Thoracic aorta (tissue), 2 donors: ENCODE measurements at regions not wholly inside any gene's neighbourhood (a gene's known extent, or its start where the extent isn't known, plus 50 kb on each side); places are given as distances from the start of the nearest gene placed in this dataset.

Experiments used
- ATAC-seq: fragments of 150-250 bp; one replicate; pipeline ENCODE4 v1.8.0; 2017; ENCODE audit warnings: low read depth; ENCODE audit not compliant: insufficient number of reproducible peaks, low FRiP score
- DNase-seq: peaks from one replicate; pipeline ENCODE4 v3.0.0-alpha.2; 2020; ENCODE audit warnings: low spot score
- H3K27ac ChIP-seq, 2 donors: fragments of 200-600 bp; sonication (generic); 1 replicate in 1 of 2; 2 replicates in 1 of 2; pipeline ENCODE4 v1.5.1; 2016; ENCODE audit warnings: mild to moderate bottlenecking in 2 of 2, moderate library complexity in 2 of 2
- H3K27me3 ChIP-seq: fragments of 200-600 bp; sonication (generic); replicated peaks from 2 replicates; pipeline ENCODE4 v1.6.0; 2016; ENCODE audit warnings: mild to moderate bottlenecking; ENCODE audit not compliant: insufficient read depth
- H3K36me3 ChIP-seq: fragments of 200-600 bp; sonication (generic); one replicate; pipeline ENCODE4 v1.5.1; 2016
- H3K4me1 ChIP-seq, 2 donors: fragments of 200-600 bp; sonication (generic); 1 replicate in 1 of 2; 2 replicates in 1 of 2; pipeline versions ENCODE4 v1.5.1 to v1.6.0; 2016; ENCODE audit warnings: low read depth in 2 of 2, mild to moderate bottlenecking in 1 of 2; ENCODE audit not compliant: control insufficient read depth in 1 of 2
- H3K4me3 ChIP-seq: fragments of 200-600 bp; sonication (generic); 2 replicates; pipeline ENCODE4 v1.5.1; 2016; ENCODE audit warnings: mild to moderate bottlenecking
- H3K9me3 ChIP-seq: fragments of 200-600 bp; sonication (generic); 2 replicates; pipeline ENCODE4 v1.5.1; 2016
- CTCF ChIP-seq: fragments of 200-600 bp; sonication (generic); IDR thresholded peaks from one replicate; pipeline ENCODE4 v1.5.1; 2019; ENCODE audit warnings: antibody characterized with exemption

DNA sequence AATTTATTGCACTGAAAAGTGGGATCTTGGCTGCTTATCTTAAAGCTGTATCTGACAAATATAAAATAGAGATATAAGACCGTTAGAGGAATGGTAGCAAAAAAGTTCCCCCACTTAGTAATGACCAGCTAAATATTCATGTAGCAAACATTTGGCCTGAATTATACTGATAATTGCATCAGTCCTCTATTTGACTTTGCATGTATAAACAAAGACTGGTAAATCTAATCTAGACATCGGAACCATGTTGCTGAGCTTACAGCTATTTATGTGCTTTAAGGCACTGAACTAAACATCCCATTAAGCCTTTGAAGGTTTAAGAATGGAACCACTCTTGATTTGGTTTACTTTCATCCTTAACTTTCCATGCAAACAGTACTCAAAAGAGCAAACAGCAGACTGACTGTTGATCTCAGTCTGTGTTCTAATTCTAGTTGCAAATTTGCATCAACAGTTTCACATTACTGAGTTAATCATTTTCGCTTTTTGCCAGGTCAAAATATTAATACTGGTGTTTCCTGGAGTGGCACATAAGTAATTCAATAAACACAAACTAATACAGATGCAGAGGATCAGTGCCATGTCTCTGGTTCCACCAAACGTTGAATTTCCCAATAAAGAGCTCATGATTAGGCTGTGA, 203.5 kb upstream of the HTR2A start:
- no peaks in the 10 kb centered on the region for H3K9me3 ChIP-seq
- DNase-seq (no peak), ATAC-seq (no peak)
- no peak for TF ChIP-seq CTCF
- H3K27me3 ChIP-seq: no peaks in the 10 kb centered on the region
- H3K4me1 ChIP-seq: no peaks in the 10 kb centered on the region
- H3K27ac ChIP-seq: no peak overlapping the region
- no peaks in the 10 kb centered on the region for H3K36me3 ChIP-seq
- H3K4me3 ChIP-seq: no peak overlapping the region

- no peak overlapping the region for H3K4me3 ChIP-seq
- H3K27ac ChIP-seq: no peak overlapping the region
- no peaks in the 10 kb centered on the region for H3K4me1 ChIP-seq
- H3K27me3 ChIP-seq: no peaks in the 10 kb centered on the region
- DNase-seq: no peak
- TF ChIP-seq CTCF: no peak
- no peaks in the 10 kb centered on the region for H3K9me3 ChIP-seq
- ATAC-seq: no peak
- H3K36me3 ChIP-seq: no peaks in the 10 kb centered on the region
Measured at GRCh38 chr13:47094734-47095434, 198.0 kb upstream of the HTR2A start.

- Histone ChIP-seq H3K9me3 (no peaks in the 10 kb centered on the region), H3K36me3 (no peaks in the 10 kb centered on the region), H3K4me3 (no peak overlapping the region), H3K27ac (no peak overlapping the region), H3K27me3 (no peaks in the 10 kb centered on the region), H3K4me1 (peaks cover 9 to 12% of the 10 kb centered on the region in 2 donors)
- DNase-seq: no peak
- TF ChIP-seq CTCF: no peak
- ATAC-seq: no peak
Measured at GRCh38 chr13:47092202-47092601, 195.3 kb upstream of the HTR2A start.

GRCh38 chr13:47087841-47088240, 191.0 kb upstream of the HTR2A start:
- ATAC-seq: no peak
- no peaks in the 10 kb centered on the region for H3K27me3 ChIP-seq

More at GRCh38 chr13:47087841-47088240, 191.0 kb upstream of the HTR2A start:
- TF ChIP-seq CTCF: no peak
- peak overlapping the region; percentile 42 to 68 for H3K27ac ChIP-seq
- H3K9me3 ChIP-seq: no peaks in the 10 kb centered on the region
- H3K4me1 ChIP-seq: peaks cover 10 to 27% of the 10 kb centered on the region in 2 donors
- H3K36me3 ChIP-seq: no peaks in the 10 kb centered on the region
- DNase-seq: no peak
- no peak overlapping the region for H3K4me3 ChIP-seq
